ENCODE measurements at regions not wholly inside any gene's neighbourhood (a gene's known extent, or its start where the extent isn't known, plus 50 kb on each side); places are given as distances from the start of the nearest gene placed in this dataset.

- H3K27ac ChIP-seq, result no peak overlapping the region
- H3K4me3 ChIP-seq, result no peak overlapping the region
- DNase-seq (ENCODE audit: low spot score), result no peak
- TF ChIP-seq CTCF (IDR thresholded peaks at IDR 0.05), result no peak
Measured at GRCh38 chr12:5194306-5194705, 150.6 kb downstream of the KCNA5 start.

GRCh38 chr12:5195244-5195643 lies 151.6 kb downstream of the KCNA5 start:
- no peak for DNase-seq (ENCODE audit: low spot score)
- H3K27ac ChIP-seq, result no peak overlapping the region
- no peak overlapping the region for H3K4me3 ChIP-seq
- TF ChIP-seq CTCF (IDR thresholded peaks at IDR 0.05), result no peak

GRCh38 chr12:5195691-5196090 lies 152.0 kb downstream of the KCNA5 start:
- TF ChIP-seq CTCF (IDR thresholded peaks at IDR 0.05), result no peak
- no peak overlapping the region for H3K27ac ChIP-seq
- H3K4me3 ChIP-seq, result no peak overlapping the region
- no peak for DNase-seq (ENCODE audit: low spot score)

GRCh38 chr12:5197131-5197530 lies 153.5 kb downstream of the KCNA5 start:
- H3K27ac ChIP-seq, result no peak overlapping the region
- no peak overlapping the region for H3K4me3 ChIP-seq
- no peak for DNase-seq (ENCODE audit: low spot score)
- TF ChIP-seq CTCF (IDR thresholded peaks at IDR 0.05), result no peak

- no peak overlapping the region for H3K4me3 ChIP-seq
- no peak for DNase-seq (ENCODE audit: low spot score)
- no peak for TF ChIP-seq CTCF (IDR thresholded peaks at IDR 0.05)
- no peak overlapping the region for H3K27ac ChIP-seq
Measured at GRCh38 chr12:5197656-5198055, 154.0 kb downstream of the KCNA5 start.

GRCh38 chr12:5200278-5201087 lies 156.8 kb downstream of the KCNA5 start:
- peak; percentile 50 for TF ChIP-seq CTCF (IDR thresholded peaks at IDR 0.05)
- no peak overlapping the region for H3K4me3 ChIP-seq
- no peak overlapping the region for H3K27ac ChIP-seq
- no peak for DNase-seq (ENCODE audit: low spot score)

GRCh38 chr12:5201554-5202218 lies 158.0 kb downstream of the KCNA5 start:
- no peak overlapping the region for H3K4me3 ChIP-seq
- TF ChIP-seq CTCF (IDR thresholded peaks at IDR 0.05), result no peak
- DNase-seq (ENCODE audit: low spot score), result no peak
- H3K27ac ChIP-seq, result no peak overlapping the region
